HG03025 (cell line): ENCODE measurements at regions not wholly inside any gene's neighbourhood (a gene's known extent, or its start where the extent isn't known, plus 50 kb on each side); places are given as distances from the start of the nearest gene placed in this dataset.

Experiments
- ATAC-seq: cut with Tn5 transposase; IDR thresholded peaks from one replicate; pipeline ENCODE4 v1.9.1; 2021; ENCODE audit warnings: mild to moderate bottlenecking, moderate library complexity; ENCODE audit not compliant: unreplicated experiment, low FRiP score

DNA sequence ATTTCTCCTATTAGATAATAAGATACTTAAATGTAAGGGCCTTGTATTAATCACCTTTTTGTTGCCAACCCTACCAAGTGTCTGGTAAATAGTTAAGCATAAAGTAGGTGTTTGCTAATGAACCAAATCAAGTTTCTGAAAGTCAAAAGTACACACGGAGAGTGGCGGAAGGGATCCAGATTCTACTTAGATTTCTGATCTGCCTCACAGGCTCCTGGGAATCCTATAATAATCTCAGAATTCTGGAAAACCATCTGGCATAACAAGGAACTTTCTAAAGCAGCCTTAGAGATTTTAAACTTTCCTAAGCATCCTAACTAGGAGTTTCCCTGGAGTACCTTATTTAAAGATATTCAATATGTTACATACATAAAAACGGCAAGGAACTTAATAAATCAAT, 363.2 kb upstream of the SMC2 start:
- ATAC-seq: no peak

DNA sequence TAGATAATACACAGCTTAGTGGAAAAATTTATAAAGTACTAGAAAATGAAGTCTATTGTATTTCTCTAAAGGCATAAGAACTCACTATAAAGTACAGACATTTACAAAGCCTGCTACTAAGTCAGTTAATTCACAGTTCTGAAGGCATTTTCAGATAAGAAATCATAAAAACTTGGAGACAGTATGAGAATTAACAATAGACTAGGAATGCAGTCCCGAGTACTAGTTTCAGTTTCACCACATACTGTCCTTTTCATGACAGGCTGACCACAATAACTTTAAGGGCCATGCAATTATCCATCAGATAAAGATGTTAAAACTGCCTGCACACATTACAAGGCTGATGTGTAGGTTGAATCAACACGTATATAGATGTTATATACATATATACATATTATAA, 362.6 kb upstream of the SMC2 start:
- no peak for ATAC-seq

DNA sequence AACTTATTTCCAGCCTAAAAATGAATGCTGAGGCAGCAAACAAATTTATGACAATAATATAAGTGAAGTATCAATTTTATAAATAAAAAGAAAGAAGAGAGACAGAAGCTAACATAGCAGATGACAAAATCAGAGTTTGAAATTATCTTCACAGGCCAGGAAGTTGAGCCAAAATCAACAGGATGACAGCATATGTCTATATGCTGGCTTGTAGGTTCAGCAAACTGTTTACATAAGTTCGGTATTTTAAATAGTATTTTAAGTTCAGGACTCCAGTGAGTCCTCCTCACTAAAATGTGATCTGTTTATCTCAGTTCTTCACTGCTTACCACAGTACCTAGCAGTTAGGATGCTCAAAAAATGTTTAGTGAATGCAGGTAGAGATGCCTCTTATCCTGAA, 359.6 kb upstream of the SMC2 start:
- ATAC-seq: no peak

DNA sequence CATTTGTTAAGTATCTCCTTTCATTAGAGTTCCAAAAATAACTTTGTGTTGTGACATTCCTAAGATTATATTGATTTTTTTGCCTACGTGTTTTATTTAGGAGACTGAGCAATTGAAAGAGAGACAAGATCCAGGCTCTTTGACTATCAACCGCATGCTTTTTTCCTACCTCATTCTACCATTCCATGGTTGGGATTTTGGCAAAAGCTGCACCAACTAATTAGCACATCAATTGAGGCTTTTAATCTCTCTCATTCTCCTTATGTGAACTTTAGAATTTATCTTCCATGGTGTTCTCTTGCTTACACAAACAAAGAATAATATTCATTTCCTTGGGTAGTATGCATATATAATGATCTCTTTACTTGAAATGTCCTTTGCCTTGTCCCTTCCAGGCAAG, 338.7 kb upstream of the SMC2 start:
- no peak for ATAC-seq

DNA sequence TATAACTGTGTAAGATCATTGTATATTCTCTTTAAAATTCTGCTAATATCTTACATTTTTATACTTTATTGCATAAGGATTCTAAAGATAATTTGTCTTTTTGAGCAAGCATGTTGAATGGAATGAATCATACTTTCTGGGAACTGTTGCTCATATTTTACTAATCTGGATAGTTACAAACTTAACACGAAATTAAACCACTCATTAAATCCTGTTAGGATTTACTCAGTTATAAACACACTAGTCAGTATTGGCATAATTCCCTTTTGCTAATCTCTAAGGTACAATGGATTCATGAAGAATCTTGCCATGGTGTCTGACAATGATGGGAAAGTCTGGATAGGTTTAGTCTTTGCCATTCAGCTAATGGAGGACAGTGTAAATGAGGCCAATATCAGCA, 338.1 kb upstream of the SMC2 start:
- no peak for ATAC-seq

DNA sequence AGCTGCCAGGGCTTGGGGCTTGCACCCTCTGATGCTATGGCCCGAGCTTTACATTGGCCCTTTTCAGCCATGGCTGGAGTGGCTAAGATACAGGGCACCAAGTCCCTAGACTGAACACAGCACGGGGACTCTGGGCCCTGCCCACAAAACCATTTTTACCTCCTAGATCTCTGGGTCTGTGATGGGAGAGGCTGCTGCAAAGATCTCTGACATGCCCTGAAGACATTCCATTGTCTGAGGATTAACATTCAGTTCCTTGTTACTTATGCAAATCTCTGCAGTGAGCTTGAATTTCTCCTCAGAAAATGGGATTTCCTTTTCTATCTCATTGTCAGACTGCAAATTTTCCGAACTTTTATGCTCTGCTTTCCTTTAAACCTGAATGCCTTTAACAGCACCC, 337.0 kb upstream of the SMC2 start:
- no peak for ATAC-seq

DNA sequence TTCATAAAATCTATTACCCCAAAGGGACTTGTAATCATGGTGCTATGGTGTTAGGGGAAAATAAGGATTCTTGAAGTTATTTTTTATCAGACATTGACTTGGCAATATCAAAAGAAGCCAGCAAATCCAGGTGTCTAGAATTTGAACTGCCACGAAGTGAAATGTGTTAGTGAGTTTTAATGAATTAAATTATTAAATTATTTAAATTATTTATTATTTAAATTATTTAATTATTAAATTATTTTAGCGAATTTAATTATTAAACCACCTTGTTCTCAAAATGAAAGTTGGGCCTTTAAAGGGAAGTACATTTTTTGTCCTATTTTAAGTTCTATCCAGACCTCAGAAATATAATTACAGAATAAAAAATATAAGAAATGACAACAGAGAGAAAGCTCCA, 332.6 kb upstream of the SMC2 start:
- ATAC-seq: no peak

DNA sequence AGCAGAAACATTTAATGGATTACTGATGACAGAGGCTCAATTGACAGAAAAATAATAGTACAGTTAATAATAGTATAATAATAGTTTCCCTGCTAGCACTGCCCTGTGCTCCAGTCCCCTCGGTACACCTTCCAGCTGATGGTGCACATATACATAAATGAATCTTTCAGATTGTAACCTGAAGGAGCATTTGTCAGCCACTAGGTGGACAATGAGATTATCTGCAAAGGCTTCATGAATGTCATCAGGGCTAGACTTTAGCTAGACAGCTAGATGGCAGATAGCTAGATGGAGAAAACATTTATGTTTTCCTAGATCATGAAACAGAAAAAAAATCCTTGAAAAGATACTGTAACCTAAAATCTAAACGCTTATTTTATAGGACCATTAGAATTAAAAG, 304.4 kb upstream of the SMC2 start:
- peak; percentile 92 for ATAC-seq

DNA sequence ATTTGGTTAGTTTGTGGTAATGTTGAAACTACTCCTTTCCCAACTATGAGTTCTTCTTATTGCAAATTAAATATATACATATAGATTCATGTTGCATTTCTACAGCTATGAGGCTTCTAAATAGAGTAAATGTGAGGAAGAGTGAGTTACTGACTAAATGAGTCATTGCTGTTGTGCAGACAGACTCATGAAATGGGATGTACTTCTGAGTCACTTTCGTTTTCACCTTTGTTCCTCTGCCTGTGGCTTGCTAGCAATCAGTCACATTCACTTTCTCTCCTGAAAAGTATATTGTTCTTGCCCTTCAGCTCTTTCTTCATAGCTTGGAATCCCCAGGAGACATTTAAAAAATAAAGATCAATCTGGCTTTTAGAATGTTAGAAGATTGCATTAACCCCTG, 295.5 kb upstream of the SMC2 start:
- ATAC-seq: peak; percentile 99

DNA sequence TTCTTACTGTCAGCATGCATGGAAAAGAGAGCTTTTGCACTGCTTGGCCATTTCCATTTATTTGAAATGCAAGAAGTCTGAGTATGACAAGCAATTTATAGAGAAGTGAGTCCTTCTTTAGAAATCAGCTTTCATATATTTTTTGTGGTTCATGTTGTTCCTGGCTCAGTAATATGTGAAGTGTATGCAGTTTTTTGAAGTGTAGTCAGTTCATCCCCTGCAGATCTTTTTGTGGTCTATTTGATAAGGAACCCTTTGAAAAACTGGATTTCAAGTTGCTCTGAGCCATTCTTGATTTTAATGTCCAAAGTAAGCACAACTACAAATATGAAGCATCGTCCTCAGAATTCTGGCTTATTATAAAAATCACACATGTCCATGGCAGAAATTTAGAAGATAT, 294.1 kb upstream of the SMC2 start:
- ATAC-seq: no peak

DNA sequence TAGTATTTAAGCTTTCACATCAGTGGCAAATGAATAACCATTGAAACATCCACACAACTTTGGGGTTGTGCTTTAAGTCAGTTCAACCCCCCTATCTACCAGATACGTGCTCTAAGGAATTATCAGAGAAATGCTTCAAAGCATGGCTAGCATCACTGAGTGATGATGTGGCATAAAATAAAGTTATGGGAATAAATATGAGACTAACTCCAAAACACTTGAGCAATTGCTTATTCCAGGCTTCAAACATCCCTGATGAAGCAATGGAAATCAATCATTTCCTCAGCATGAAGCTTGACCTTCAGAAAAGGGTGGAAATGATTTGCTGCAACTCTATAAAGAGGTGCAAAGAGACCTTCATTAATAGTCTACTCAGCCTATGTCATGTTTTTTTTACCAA, 292.0 kb upstream of the SMC2 start:
- ATAC-seq: no peak

DNA sequence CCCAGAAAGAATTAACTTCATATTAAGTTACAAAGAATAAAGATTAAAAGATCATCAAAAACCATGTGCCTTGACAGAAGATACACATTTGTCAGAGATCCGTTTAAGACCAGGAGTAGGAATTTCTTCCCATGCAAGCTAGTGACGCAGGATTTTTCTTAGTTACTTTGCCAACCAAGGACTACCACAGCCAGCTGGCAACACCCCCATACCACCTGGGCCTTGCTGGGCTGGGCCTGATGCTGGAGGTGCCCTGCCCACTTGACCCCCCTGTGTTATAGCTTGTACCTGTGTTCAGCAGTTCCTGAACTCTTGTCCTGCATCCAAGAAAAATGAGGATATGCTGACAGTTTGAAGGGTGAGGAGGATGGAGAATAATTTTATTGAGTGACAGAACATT, 290.9 kb upstream of the SMC2 start:
- ATAC-seq: no peak

DNA sequence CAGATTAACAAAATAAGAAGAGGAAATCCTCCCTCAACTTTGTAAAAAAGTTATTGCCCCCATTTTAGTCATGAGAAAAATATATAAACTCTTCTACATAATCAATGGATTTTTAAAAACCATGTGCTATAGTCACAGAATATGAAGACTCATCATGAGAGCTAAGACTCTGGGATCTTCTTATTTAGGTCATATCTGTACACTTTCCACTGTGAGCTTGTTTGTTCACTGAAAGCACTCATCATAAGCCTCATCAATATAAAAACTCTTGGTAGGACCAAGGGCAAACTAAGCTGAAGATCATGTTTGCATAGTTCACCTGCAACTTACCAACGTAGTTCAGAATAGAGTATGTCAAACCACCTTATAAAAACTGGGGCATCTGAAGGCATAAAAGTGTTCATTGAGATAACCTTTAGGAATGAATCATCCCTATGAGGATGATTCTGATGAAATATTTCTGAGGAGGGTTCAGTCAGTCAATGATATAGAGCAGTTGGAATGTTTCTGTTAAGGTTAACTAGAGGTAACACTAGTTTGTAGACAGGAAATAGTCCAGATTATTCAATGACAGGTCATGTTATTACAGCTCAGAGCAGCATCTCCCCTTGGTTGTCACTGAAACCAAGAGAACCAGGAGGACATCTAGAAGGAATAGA, 289.9 kb upstream of the SMC2 start:
- no peak for ATAC-seq

DNA sequence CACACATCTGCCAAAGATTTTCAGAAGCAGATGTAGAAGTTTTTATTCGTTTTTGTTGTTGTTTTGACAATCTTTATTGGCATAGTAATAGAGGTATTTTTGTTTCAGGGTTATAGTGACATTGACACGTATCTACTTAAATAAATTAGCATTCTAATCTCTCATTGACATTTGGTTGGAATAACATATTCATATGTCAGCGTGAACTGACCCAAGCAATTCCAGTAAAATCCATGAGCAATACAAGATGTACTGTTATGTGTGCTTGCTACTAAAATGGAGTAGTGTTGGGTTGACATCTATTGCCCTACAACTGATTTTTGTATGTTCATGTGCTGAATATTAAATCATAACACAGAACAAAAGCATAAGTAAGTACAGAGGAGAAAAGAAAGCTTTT, 284.4 kb upstream of the SMC2 start:
- no peak for ATAC-seq

DNA sequence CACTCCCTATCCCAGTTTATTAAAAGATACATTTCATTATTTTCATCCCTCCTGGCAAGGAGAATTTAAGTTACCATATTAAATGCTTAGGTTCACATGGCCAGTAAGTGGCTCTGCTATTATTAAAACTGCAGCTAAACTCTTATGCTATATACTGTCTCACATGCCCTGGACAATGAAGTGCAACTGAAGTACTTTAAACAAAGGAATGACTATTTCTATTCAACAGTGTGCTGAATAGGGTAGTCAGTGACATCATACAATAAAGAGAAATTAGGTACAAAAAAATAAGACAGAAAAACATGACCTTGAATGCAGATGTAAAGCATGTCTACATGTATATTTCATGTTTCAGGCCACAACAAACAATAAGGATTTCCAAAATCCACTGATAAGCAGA, 282.6 kb upstream of the SMC2 start:
- ATAC-seq: no peak

DNA sequence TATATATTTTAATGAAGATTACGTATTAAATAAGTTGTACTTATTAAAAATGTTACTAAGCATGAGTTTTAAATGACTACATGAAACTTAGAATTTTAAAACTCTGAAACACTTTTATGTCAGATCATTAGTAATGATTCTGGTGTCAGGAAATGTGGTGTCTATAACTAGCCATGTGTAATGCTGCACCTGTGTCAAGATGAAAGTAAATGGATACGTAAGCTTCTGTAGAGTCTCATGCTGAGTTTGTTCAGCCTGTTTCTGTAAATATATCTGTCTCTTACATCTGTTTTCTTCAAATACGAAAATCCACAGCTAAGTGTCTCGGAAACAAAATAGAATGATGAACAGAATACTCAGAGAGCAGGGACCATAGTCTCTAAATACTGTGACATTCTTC, 278.0 kb upstream of the SMC2 start:
- peak; percentile 80 for ATAC-seq

DNA sequence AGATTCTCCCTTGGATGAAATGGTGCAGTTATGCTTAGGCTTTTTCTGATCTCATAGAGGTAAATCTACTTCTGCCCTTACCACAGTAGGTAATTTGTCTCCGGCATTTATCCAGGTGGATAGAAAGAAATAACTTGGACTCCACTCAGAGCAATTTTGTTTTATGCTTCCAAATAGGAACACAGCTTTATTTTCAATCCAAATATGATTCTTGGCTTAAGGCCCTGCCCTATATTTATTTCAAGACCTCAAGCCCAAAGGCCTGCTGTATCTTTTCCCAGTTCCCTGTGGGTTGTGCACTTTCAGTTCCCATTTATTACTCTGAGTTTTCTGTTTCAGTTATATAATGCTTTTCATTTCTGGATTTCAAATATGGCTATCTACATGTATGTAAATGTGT, 274.2 kb upstream of the SMC2 start:
- no peak for ATAC-seq

DNA sequence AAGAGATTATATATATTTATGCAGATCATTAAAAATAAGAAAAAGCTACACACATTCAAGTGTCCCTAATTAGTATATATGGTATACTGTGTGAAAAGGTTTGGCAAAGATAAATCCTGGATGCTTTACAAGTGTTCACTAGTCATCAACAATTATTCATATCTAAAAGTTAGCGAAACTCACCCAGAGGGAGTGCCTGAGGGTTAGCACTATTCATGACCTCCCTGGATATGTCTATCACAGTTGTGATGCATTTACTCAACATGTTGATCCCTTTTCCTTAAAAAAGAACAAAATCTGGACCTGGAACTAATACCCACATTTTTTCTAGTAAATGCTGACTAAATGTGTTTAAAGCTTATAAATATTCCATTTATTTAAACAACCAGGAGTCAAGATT, 273.0 kb upstream of the SMC2 start:
- ATAC-seq: no peak

DNA sequence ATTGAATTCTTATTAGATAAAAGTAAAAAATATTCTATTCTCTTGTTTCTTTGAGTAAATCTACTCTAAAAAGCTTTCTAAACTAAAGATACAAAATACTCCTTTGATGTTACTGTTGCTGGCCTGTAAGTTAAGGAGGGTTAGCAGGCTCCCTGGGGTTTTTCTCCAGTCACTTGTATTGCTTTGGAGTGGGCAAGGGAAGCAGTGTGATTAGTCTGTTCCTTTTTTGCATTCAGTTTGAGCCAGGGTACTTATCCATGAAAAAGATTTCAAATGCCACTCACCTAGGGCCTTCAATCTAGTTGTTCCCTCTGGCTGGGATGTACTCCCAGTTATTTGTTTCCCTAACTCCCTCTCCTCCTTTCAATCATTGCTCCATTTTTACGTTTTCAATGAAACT, 256.2 kb upstream of the SMC2 start:
- ATAC-seq: no peak

DNA sequence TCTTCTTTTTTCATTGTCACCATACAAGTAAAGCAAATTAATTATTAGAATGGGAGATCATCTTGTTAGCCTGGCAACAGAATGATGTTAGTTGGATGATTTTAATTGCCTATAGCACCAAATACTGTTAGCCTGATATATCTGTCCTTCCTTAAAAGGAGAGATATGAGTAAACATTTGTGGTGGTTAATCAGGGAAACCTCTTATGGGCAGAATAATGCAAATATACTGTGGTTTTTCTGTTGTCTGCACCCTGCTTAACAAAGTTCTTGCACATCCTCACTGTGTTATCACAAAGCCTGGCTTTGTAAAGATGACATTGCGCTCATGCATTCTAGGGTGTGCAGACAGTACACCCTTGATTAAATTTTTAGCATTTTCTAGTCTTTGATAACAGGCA, 254.9 kb upstream of the SMC2 start:
- no peak for ATAC-seq

DNA sequence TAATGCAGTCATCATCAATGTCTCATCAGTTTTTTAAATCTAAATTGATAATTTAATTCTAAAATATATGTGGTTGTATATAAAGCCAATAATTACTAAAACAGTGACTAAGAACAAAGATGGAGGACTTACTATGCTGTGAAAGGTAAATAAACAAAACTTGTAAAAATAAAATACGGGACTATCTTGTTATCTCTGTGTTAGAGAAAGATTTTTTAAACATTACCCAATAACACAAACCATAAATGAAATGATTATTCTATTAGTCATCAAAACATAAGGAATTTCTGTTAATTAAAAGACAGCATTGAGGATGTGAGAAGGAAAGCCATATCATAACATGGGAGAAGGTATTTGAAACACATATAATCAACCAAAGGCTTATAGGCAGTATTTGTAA, 226.2 kb upstream of the SMC2 start:
- no peak for ATAC-seq

DNA sequence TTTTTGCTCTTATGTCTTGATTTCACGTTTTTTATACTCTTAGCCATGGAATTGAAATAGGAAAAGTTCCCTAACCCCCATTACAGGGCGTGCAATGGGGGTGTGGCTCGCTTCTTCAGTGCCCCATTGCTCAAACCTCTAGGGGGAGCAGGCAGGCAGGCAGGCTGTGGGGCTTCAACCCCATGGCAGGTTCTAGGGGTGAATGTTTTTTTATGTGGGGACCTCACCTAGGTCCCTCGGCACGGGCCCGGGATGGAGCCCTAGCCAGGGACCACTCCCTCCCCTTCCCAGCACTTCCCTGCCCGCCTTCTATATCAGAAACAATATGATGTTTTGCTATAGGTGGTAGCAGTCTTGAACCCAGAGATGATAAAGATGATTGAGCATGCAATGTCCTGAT, 221.3 kb upstream of the SMC2 start:
- ATAC-seq: no peak

DNA sequence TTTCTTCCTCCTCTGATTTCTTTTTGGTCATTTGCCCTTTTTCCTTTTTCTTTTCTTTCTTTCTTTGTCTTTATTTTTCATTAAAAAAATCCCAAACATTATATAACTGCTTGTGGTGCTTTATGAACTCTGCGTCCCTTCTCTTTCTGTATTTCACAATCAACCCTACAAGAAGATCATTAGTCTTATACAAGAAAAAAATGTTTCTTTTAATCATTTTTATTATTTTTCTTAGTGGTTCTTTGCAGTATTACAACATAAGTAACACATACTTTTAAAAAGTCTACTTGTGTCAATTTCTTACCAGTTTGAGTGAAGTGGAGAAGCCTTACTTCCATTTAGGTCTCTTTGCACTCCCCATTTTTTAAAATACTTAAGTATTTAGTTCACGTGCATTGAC, 212.7 kb upstream of the SMC2 start:
- ATAC-seq: no peak
